ENCODE measurements at regions not wholly inside any gene's neighbourhood (a gene's known extent, or its start where the extent isn't known, plus 50 kb on each side); places are given as distances from the start of the nearest gene placed in this dataset.
A peak's percentile ranks its signal among the peaks of the same experiment; 100 is the strongest.

- peak; percentile 69 for DNase-seq
Observed at GRCh38 chr3:72185549-72186399, 400.8 kb upstream of the PROK2 start.

- no peak for DNase-seq
Observed at GRCh38 chr3:72183489-72183888, 398.5 kb upstream of the PROK2 start.

GRCh38 chr3:72182206-72182605 lies 397.3 kb upstream of the PROK2 start:
- DNase-seq: no peak

GRCh38 chr3:72181251-72181650 lies 396.3 kb upstream of the PROK2 start:
- no peak for DNase-seq

DNA sequence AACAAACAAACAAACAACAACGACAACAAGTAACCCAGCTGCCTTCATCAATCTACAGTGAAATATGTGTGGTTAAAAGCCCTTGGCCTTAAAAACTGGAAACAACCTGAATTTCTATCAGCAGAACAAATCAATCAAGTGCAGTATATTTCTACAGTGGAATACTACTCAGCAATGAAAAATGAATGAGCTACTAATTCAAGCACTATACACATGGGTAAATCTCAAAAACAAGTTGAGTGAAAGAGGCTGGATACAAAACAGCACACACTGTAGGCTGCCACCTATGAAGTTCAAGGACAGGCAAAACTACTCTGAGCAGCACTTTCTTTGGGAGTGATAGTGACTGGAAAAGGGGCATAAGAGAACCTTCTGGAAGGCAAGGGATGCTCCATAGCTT lies 395.5 kb upstream of the PROK2 start:
- no peak for DNase-seq

- DNase-seq: no peak
Observed at GRCh38 chr3:72179107-72179464, 394.1 kb upstream of the PROK2 start.

DNA sequence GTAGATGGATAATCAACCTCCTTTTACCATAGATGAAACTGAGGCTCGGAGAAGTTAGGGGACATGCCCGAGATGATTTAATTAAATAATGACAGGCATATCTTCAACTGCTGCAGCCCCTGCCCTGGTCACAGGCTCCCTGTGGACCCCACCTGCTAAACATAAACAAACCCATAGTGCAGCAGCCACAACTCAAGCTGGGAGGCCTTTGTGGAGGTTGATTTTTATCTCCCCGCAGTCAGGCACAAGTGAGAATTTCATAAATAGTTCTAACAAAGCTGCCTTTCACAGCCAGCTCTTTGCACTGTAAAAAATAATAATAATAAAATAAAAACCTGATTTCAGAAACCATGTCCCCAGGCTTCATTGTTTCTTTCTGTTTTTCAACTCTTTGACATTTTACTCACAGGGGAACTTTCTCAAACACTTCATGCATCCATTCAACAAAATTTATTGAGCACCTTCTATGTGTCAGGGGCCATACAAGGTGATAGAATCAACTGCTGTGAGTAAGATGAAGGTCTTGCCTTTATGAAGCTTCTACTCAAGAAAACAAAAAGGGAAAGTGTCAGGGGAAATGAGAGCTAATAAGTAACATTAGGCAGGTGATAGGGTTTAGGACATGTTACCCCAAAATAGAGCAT lies 393.6 kb upstream of the PROK2 start:
- DNase-seq: no peak

DNA sequence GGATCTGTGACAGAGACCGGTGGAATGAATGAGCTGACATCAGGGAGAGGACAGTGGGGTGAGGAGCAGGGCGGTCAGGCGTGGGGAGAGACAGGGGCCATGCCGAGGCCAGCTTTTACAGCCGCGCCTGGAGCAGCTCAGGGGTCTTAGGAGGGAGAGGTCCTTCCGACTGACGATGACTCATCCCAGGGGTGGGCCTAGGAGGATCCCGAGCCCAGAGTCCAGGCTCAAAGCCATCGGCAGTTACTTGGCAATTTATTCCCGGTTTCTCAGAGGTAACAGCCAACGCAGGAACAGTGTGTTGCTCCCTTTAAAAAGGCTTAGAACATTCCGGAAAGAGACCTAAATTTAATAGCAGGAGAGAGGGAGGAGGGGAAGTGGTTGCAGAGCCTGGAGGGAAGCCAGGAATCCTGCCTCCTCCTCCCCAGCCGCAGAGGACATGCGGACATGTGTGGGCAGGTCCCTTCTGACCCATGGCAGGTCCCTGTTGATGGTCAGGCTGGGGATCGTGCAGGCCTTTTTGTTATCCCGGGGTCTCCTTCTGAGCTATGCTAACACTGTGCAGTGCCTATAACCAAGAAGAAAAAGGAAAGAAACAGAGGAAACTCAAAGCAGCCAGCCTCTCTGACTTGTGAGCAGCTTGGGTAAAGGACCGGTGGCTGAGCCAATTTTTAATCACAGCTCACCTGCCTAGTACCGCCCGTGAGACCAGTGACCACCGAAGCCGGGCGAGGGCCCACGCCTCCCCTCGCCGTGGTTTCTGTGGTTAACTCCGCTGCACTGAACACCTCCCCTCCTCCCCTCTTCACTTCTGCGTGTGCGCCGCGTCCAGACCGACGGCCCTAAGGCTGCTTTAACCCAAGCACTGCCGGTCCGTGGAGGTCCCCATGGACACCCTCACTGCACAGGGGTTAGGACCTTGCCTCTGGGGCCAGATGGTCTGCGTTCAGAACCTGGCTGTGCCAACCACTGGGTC lies 392.4 kb upstream of the PROK2 start:
- DNase-seq: peak; percentile 47

GRCh38 chr3:72176537-72177041 lies 391.6 kb upstream of the PROK2 start:
- no peak for DNase-seq

GRCh38 chr3:72175296-72175858 lies 390.4 kb upstream of the PROK2 start:
- DNase-seq: no peak

DNA sequence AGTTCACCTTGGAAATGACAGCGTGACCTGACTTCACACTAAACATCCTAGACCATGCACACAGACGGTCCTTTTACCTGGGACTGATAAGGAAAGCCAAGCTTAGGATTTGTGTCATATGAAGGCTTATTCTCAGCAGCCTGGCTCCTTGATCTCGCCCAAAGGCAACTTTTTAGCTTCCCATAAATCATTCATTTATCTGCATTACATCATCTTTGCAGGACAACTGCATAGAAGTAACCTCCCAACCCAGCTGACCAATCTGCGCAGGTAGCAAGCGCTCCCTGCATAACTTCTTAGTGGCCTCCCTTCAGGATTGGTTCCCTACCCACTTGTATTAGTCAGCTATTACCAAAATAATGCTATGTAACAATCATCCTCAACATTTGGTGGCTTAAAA lies 389.9 kb upstream of the PROK2 start:
- DNase-seq: no peak

GRCh38 chr3:72174040-72174439 lies 389.1 kb upstream of the PROK2 start:
- no peak for DNase-seq

- DNase-seq: no peak
Observed at GRCh38 chr3:72171946-72172345, 387.0 kb upstream of the PROK2 start.

GRCh38 chr3:72171463-72171881 lies 386.5 kb upstream of the PROK2 start:
- DNase-seq: no peak

- DNase-seq: no peak
Observed at GRCh38 chr3:72169561-72170472, 384.9 kb upstream of the PROK2 start.

DNA sequence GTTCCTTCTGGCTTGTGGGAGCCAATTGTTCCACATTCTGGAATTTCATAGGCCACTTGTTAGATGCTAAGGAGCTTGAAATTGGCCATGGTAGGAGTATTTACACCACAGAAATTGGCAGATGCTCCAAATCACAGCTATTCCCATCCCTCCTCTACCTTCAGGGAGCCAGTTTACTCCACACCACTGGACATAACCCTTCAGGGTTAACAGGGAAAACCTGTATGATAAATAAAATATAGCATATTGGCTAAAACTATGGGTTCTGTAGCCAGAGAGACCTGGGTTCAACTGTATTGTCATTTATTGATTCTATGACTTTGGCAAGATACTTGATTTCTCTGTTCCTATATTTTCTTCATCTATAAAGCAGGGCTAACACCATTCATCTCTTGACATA lies 384.2 kb upstream of the PROK2 start:
- DNase-seq: no peak

DNA sequence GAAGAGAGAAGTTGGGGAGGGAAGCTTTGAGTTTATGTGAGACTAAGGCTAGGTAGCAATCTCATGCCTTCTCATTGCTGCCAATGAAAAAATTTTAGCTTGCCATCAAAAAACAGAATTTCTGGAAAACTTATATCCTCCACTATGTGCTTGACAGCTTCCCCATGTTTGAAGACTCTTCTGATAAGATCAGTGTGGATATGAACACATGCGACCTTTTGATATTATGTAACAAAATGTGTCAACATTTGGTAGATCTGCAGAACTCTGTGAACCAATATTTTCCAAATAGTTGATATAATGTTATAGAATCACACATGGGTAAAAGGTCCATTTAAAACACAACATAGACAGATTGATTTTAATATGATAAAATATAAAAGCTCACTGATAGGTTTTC lies 380.9 kb upstream of the PROK2 start:
- DNase-seq: no peak

DNA sequence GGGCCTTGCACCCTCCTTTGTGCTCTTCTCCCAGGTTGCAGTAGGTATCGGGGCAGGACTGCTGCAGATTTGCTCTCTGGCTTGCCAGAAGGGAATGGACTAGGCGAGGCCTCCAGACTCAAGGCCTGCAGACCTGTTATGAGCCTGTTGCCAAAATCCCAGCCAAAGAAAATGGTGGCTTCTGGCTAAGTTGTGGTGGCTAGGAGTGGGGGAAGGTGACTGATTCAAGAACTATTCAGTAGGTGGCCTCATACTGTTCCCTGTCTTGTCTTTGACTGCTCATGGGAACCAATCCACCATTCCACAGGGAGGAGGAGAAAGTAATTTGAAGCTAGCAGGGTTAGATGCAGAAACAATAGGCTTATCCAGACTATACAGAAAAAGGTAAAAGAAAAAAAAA lies 380.4 kb upstream of the PROK2 start:
- DNase-seq: no peak

- DNase-seq: no peak
Observed at GRCh38 chr3:72164635-72164978, 379.7 kb upstream of the PROK2 start.

DNA sequence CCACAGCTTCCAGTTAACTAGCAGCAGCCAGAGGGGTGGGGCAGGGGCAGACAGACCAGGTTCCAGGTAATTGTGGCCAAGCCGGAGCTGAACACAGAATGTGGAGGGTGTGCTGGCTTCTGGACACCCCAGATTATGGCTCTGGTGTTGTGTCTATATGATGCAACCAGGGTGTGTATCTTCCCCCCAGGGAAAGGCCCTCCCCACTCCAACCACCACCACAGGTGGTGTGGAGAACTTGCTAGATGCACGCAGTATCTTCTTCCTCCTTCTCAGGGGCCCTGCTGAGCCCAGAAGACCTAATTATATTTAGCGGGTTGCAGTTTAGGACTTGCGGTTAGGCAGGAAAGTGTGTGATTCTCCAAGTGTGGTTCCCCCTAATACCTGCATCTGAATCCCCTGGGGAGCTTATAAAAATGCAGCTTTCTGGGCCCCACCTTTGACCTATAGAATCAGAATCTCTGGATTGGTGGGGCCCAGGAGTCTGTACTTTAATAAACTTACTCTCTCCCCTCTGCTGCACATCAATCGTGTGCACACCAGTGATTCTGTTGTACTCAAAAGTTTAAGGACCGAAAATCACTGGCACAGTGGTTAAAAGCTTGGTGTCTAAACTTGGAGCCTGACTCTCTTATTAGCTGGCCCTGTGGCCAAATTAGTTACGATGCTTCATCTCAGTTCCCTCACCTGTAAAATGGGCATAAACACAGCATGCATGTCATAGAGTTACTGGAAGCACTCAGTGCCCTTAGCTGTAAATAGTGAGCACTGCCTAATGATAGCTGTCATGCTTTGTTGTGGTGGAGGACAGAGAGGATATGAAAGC lies 379.1 kb upstream of the PROK2 start:
- DNase-seq: no peak

- DNase-seq: no peak
Observed at GRCh38 chr3:72162649-72163184, 377.8 kb upstream of the PROK2 start.

All from stimulated activated CD4-positive, alpha-beta T cell treated with anti-CD3 and anti-CD28 coated beads, Interleukin-15, amount 100 ng/mL, for 24 hours (primary cell).